GM12865 (cell line): ENCODE measurements at regions not wholly inside any gene's neighbourhood (a gene's known extent, or its start where the extent isn't known, plus 50 kb on each side); places are given as distances from the start of the nearest gene placed in this dataset.

Experiments used
- DNase-seq: peaks from one replicate; pipeline ENCODE4 v3.0.0; 2010; ENCODE audit warnings: low read depth
- H3K4me3 ChIP-seq: 2 replicates; pipeline ENCODE4 v1.5.1; 2011; ENCODE audit warnings: mild to moderate bottlenecking, low read depth, low read length, control low read depth
- TF ChIP-seq, protein P1 (sequence below): IDR thresholded peaks from 2 replicates; pipeline ENCODE4 v1.5.1; 2011; ENCODE audit warnings: low read length, control low read depth, low read depth, inconsistent platforms; ENCODE audit not compliant: insufficient read depth; ENCODE audit errors: missing control alignments

DNA sequence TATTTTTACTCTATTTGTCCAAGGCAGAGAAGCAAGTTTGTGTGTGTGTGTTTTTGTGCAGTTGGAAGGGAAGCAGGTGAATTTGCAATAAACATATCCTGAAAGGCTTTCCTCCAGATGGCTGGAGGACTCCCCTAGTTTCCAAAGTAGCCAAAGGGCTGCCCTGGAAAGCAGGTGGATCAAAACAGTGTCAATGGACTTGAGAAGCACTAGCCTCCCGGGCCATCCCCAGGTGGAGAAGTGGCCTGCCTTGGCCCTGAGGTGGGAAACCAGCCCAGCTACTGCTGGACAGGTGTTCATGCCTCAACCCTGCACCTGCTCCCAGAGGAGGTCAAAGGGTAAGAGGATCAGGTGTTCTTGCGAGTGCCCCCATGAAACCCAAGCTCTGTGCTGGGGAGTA is 1046.9 kb downstream of the VRK1 start:
- no peak overlapping the region for H3K4me3 ChIP-seq
- TF ChIP-seq, protein P1, sequence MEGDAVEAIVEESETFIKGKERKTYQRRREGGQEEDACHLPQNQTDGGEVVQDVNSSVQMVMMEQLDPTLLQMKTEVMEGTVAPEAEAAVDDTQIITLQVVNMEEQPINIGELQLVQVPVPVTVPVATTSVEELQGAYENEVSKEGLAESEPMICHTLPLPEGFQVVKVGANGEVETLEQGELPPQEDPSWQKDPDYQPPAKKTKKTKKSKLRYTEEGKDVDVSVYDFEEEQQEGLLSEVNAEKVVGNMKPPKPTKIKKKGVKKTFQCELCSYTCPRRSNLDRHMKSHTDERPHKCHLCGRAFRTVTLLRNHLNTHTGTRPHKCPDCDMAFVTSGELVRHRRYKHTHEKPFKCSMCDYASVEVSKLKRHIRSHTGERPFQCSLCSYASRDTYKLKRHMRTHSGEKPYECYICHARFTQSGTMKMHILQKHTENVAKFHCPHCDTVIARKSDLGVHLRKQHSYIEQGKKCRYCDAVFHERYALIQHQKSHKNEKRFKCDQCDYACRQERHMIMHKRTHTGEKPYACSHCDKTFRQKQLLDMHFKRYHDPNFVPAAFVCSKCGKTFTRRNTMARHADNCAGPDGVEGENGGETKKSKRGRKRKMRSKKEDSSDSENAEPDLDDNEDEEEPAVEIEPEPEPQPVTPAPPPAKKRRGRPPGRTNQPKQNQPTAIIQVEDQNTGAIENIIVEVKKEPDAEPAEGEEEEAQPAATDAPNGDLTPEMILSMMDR: no peak
- DNase-seq: no peak

DNA sequence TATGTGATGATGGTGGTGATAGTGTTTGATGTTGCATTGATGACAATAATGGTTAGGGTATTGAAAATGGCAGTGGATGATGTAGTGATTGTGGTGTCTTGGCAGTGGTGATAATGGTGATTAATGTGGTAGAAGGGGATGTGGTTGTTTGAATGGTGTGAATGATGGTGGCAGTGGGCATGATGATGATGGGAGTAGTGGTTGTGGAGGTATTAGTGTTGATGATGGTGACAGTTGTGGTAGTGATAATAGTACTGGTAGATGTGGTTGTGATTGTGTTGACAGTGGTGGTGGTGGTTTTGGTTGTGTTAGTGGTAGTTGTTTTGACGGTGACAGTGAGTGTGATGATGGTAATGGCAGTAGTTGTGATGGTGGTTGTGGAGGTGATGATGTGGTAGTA is 1049.0 kb downstream of the VRK1 start:
- H3K4me3 ChIP-seq: no peak overlapping the region
- DNase-seq: no peak
- TF ChIP-seq, protein P1: no peak

DNA sequence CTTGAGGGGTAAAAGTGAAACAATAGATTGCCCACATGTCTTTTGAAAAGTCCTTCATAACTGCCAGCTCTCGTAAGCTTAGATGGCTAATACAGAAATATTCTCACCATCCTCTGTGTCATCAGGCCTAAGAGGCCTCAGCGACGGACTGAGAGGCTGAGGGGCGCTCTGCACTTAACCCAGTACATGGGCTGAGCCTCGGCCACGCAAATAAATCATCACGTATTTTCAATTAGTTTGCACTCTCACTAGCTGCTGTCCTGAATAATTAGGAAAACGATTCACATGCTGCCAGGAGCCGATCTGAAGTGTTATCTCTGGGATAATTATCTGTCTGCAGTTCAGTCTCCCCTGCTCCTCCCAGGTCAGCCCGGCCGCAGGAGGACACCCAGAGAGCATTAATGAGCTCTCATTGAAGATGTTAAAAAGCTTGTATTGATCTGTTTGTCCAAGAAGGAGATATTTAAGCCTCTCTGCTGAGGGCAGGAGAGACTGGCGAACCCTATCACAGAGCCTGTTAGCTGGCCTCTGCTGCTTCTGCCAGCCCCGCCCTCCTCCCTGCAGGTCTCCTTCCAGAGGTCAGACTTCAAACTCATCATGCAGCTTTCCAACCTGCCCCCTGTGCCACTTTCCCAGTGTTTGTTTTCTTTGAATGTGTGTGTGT is 1051.3 kb downstream of the VRK1 start:
- no peak overlapping the region for H3K4me3 ChIP-seq
- no peak for DNase-seq
- TF ChIP-seq, protein P1: no peak

DNA sequence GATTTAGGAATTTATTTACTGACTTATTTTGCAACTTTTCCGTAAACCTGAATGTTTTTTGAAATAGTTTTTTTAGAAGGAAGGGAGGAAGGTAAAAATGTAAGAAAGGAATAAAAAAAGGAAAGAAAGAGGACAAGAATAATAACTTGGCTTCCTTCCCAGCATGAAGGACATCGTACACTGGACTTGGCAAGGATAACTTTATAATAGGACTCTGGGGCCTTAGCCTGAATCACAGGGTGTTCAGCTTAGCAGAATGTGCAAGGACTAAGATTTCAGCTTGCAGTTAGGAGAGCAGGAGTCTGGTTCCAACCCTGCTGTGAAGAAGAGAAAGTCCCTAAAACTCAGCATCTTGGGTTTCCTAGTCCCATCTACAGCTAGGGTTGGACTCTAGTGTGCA is 1053.3 kb downstream of the VRK1 start:
- DNase-seq: no peak
- TF ChIP-seq, protein P1: no peak
- no peak overlapping the region for H3K4me3 ChIP-seq

DNA sequence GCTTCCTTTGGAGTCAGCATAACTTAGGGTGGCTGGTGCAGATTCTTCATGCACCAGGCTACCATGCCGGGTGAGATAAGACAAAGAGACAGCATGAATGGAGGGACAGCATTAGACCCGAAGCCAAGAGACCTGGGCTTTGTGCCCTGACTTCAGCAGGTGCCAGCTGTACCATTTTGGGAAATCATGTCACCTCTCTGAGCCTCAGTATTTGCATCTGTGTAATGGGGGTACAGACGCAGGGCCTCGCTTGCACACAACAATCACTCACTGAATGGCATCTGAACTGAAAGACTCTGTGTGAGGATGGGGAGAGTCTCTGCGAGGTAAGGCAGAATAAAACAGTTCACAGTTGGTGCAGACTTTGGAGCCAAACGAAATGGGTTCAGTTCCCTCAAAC is 1053.7 kb downstream of the VRK1 start:
- no peak for DNase-seq
- TF ChIP-seq, protein P1: no peak
- H3K4me3 ChIP-seq: no peak overlapping the region

DNA sequence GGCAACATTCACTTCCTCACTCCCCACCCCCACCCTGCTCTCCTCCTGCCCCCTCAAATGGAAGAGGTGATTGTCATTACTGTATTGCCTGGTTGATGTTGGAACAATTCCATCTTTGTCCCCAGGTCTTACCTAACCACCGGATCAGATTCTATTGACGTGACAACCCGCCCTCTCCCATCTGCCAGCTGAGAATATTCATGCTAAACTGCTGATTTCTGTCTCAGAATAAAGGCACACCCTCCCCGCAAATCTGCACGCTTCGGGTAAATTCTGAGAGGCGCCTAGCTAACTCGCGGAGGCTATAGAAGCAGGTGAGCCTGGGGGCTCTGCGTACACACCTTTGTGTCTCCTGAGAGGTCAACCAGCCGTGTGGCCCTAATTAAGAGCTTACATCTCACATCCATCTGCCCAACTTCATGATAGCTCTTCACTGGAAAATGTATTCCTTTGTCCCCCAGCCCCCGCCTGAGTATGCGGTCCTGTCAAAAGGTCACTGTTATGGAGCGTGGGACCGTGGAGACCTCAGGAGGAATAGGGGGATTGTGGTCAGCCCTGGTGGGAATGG is 1054.3 kb downstream of the VRK1 start:
- TF ChIP-seq, protein P1: no peak
- no peak for DNase-seq
- no peak overlapping the region for H3K4me3 ChIP-seq

DNA sequence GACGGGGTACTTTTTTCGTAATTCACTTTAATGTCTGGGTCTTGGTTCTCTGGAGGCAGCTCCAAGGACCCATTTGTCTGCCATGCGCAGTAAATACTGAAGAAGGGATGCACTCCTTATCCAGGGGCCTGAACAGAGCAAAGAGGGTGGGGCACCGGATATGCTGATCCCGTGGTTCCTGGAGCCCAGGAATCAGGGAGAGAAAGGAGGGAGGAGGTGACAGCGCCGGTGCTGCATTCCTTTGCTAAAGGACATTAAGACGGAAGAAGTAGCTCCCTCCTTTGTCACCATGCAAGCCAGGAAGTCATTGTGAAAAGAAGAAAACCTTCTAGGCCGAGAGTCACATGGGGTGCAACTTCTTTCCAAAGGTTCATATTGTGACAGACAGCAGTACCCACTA is 1057.7 kb downstream of the VRK1 start:
- TF ChIP-seq, protein P1: no peak
- DNase-seq: no peak

More for the DNA sequence above, 1057.7 kb downstream of the VRK1 start:
- no peak overlapping the region for H3K4me3 ChIP-seq
